Neural cell (in vitro differentiated cells): ENCODE measurements at regions not wholly inside any gene's neighbourhood (a gene's known extent, or its start where the extent isn't known, plus 50 kb on each side); places are given as distances from the start of the nearest gene placed in this dataset.

Experiments used
- CTCF ChIP-seq: fragments of 450-650 bp; IDR thresholded peaks from 2 replicates; pipeline ENCODE4 v1.5.1; 2014; ENCODE audit warnings: antibody characterized with exemption, mild to moderate bottlenecking, moderate library complexity; ENCODE audit not compliant: poor library complexity, severe bottlenecking
- EP300 ChIP-seq: fragments of 450-650 bp; conservative IDR thresholded peaks from 2 replicates; pipeline ENCODE4 v1.6.1; 2014; ENCODE audit warnings: antibody characterized with exemption, mild to moderate bottlenecking, moderate library complexity; ENCODE audit not compliant: poor library complexity, severe bottlenecking

GRCh38 chr9:12352045-12352315, 341.2 kb upstream of the TYRP1 start:
- TF ChIP-seq EP300 = no peak
- TF ChIP-seq CTCF = no peak
